Osteoblast (primary cell): ENCODE measurements at regions not wholly inside any gene's neighbourhood (a gene's known extent, or its start where the extent isn't known, plus 50 kb on each side); places are given as distances from the start of the nearest gene placed in this dataset.

ENCODE experiments used
- DNase-seq: peaks from one replicate; pipeline ENCODE4 v3.0.0; 2011; ENCODE audit warnings: low spot score, mixed read lengths; ENCODE audit not compliant: insufficient read length; ENCODE audit errors: missing footprints
- H2AFZ ChIP-seq: 2 replicates; pipeline ENCODE4 v1.6.0; 2011; ENCODE audit warnings: mild to moderate bottlenecking, low read length
- H3K27ac ChIP-seq: 2 replicates; pipeline ENCODE4 v1.5.1; 2011; ENCODE audit warnings: mild to moderate bottlenecking, low read depth, low read length, moderate library complexity
- H3K27me3 ChIP-seq: 2 replicates; pipeline ENCODE4 v1.6.0; 2012; ENCODE audit warnings: mild to moderate bottlenecking, control low read depth, inconsistent platforms, low read length, moderate library complexity; ENCODE audit not compliant: insufficient read depth
- H3K36me3 ChIP-seq: 2 replicates; pipeline ENCODE4 v1.5.1; 2011; ENCODE audit warnings: mild to moderate bottlenecking, low read length, control low read depth, moderate library complexity; ENCODE audit not compliant: insufficient read depth
- H3K4me1 ChIP-seq: 2 replicates; pipeline ENCODE4 v1.5.1; 2011; ENCODE audit warnings: mild to moderate bottlenecking, low read length, control low read depth, moderate library complexity; ENCODE audit not compliant: insufficient read depth
- H3K4me2 ChIP-seq: 2 replicates; pipeline ENCODE4 v1.6.0; 2011; ENCODE audit warnings: mild to moderate bottlenecking, low read length; ENCODE audit not compliant: insufficient read depth
- H3K4me3 ChIP-seq: fragments of 200-600 bp; sonication (generic); 3 replicates; pipeline ENCODE4 v1.5.1; 2012; ENCODE audit warnings: mild to moderate bottlenecking, low read length, inconsistent platforms; ENCODE audit not compliant: insufficient read depth
- H3K79me2 ChIP-seq: 2 replicates; pipeline ENCODE4 v1.6.0; 2012; ENCODE audit warnings: mild to moderate bottlenecking, low read length, control low read depth, inconsistent platforms; ENCODE audit not compliant: insufficient read depth
- H3K9me3 ChIP-seq: 2 replicates; pipeline ENCODE4 v1.5.1; 2011; ENCODE audit warnings: low read depth, low read length, control low read depth
- H4K20me1 ChIP-seq: 2 replicates; pipeline ENCODE4 v1.6.0; 2012; ENCODE audit warnings: mild to moderate bottlenecking, low read length, control low read depth; ENCODE audit not compliant: insufficient read depth
- TF ChIP-seq, protein P1 (sequence below): IDR thresholded peaks from 2 replicates; pipeline ENCODE4 v1.5.1; 2011; ENCODE audit warnings: mild to moderate bottlenecking, low read depth, low read length, moderate library complexity; ENCODE audit errors: extremely low read depth

DNA sequence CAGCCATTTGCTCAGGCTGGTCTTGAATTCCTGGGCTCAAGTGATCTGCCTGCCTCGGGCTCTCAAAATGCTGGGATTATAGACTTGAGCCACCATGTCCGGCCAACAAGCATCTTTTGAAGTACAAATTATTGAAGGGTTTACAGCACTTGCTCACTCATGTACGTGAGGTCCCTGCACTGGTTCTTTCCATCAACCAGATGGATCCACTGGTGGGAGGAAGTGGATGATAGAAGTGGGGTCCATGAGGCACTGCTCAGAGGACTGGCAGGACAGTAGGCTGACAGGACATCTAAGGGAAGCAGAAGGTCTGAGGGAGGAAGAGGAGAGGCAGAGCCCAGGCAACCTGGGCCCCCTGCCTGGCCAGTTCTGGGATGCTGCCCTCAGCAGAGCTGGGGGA lies 109.2 kb upstream of the NXT1 start:
- no peak for DNase-seq
- Histone ChIP-seq H3K27me3 (peaks cover 16% of the 10 kb centered on the region), H2AFZ (no peak overlapping the region), H3K4me1 (peaks cover 4% of the 10 kb centered on the region), H3K36me3 (no peaks in the 10 kb centered on the region), H3K9me3 (no peaks in the 10 kb centered on the region), H3K79me2 (no peaks in the 10 kb centered on the region), H3K27ac (no peak overlapping the region), H4K20me1 (no peaks in the 10 kb centered on the region), H3K4me3 (no peak overlapping the region), H3K4me2 (no peak overlapping the region)
- TF ChIP-seq, protein P1, sequence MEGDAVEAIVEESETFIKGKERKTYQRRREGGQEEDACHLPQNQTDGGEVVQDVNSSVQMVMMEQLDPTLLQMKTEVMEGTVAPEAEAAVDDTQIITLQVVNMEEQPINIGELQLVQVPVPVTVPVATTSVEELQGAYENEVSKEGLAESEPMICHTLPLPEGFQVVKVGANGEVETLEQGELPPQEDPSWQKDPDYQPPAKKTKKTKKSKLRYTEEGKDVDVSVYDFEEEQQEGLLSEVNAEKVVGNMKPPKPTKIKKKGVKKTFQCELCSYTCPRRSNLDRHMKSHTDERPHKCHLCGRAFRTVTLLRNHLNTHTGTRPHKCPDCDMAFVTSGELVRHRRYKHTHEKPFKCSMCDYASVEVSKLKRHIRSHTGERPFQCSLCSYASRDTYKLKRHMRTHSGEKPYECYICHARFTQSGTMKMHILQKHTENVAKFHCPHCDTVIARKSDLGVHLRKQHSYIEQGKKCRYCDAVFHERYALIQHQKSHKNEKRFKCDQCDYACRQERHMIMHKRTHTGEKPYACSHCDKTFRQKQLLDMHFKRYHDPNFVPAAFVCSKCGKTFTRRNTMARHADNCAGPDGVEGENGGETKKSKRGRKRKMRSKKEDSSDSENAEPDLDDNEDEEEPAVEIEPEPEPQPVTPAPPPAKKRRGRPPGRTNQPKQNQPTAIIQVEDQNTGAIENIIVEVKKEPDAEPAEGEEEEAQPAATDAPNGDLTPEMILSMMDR, result no peak

- H3K27ac ChIP-seq, result no peak overlapping the region
- DNase-seq, result no peak
- H2AFZ ChIP-seq, result no peak overlapping the region
- H3K27me3 ChIP-seq, result peaks cover 18% of the 10 kb centered on the region
- peaks cover 4% of the 10 kb centered on the region for H3K4me1 ChIP-seq
- H4K20me1 ChIP-seq, result no peaks in the 10 kb centered on the region
- no peak overlapping the region for H3K4me3 ChIP-seq
- H3K79me2 ChIP-seq, result no peaks in the 10 kb centered on the region
- H3K9me3 ChIP-seq, result no peaks in the 10 kb centered on the region
- H3K36me3 ChIP-seq, result no peaks in the 10 kb centered on the region
- TF ChIP-seq, protein P1, result no peak
- no peak overlapping the region for H3K4me2 ChIP-seq
Observed at GRCh38 chr20:23240519-23240918, 110.1 kb upstream of the NXT1 start.

DNA sequence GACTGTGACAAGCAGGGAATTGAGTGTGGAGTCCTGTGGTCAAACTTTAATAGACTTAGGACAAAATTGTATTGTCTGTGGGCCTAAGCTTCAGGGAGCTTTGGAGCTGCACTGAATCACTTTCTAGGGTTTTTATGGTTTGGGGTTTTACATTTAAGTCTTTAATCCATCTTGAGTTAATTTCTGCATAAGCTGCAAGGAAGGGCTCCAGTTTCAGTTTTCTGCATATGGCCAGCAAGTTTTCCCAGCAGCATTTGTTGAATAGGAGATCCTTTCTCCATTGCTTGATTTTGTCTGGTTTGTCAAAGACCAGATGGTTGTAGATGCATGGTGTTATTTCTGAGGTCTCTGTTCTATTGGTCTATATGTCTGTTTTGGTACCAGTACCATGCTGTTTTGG lies 113.4 kb upstream of the NXT1 start:
- H3K4me2 ChIP-seq, result no peak overlapping the region
- no peaks in the 10 kb centered on the region for H4K20me1 ChIP-seq
- H3K79me2 ChIP-seq, result no peaks in the 10 kb centered on the region
- peaks cover 12% of the 10 kb centered on the region for H3K4me1 ChIP-seq
- H3K36me3 ChIP-seq, result no peaks in the 10 kb centered on the region
- no peak overlapping the region for H3K27ac ChIP-seq
- no peak for DNase-seq
- no peak overlapping the region for H2AFZ ChIP-seq
- TF ChIP-seq, protein P1, result no peak
- H3K4me3 ChIP-seq, result no peak overlapping the region
- peaks cover 3% of the 10 kb centered on the region for H3K9me3 ChIP-seq
- peaks cover 18% of the 10 kb centered on the region for H3K27me3 ChIP-seq

DNA sequence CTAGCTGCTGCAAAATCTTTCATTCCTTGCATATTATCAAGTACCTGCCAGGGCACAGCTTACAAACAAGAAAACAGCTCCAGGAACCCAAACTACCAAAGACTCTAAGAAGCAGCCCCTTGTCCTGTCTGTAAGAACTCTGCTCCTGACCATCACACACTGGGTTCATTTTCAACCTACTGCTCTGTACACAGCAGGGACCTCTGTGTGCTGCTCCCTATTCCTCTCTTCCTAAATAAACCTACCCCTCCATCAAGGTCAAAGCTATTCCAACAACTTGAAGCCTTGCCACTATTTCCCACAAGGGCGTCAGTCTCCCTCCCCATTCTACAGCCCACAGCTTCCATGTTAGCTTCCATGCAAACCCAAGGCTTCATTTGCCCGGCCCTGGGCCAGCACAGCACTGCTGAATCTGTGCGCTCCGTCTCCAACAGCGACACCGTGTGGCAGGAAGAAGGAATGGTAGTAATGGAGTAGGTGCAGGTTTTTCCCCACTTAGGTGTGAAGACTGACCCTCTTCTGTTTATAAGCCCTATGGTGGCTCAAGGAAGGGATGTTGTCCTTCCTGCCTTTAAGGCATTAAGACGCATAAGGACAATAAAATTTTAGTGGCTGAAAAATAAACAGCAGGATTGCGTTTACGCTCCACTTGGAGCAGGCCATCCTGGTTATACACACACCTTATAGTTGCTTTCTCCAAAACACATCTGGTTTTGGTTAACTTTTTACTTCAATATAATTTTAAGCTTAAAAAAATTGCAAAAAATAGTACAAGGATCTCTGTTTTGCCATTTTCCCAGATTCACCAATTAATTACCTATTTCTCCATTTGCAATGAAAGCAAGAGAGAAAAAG lies 115.2 kb upstream of the NXT1 start:
- H3K4me3 ChIP-seq, result no peak overlapping the region
- TF ChIP-seq, protein P1, result peak; percentile 83
- no peaks in the 10 kb centered on the region for H4K20me1 ChIP-seq
- H2AFZ ChIP-seq, result no peak overlapping the region
- H3K79me2 ChIP-seq, result no peaks in the 10 kb centered on the region
- H3K4me1 ChIP-seq, result peaks cover 24% of the 10 kb centered on the region
- H3K36me3 ChIP-seq, result no peaks in the 10 kb centered on the region
- peaks cover 3% of the 10 kb centered on the region for H3K9me3 ChIP-seq
- peaks cover 12% of the 10 kb centered on the region for H3K27me3 ChIP-seq
- DNase-seq, result peak; percentile 83
- no peak overlapping the region for H3K4me2 ChIP-seq
- no peak overlapping the region for H3K27ac ChIP-seq
